OCI-LY7 (cell line): ENCODE measurements at regions not wholly inside any gene's neighbourhood (a gene's known extent, or its start where the extent isn't known, plus 50 kb on each side); places are given as distances from the start of the nearest gene placed in this dataset.
"Not testable (repeated sequence)": the region's sequence is repeated elsewhere in the genome, so short reads cannot be mapped to it uniquely, and the experiment has no call there.

ENCODE experiments used
- EZH2phosphoT487 ChIP-seq: fragments of 200-600 bp; sonication (generic); IDR thresholded peaks from 2 replicates; pipeline ENCODE4 v1.6.1; 2018; ENCODE audit warnings: low read depth, borderline replicate concordance, mild to moderate bottlenecking, mixed run types, antibody characterized with exemption, low read length, moderate library complexity, mixed read lengths
- TF ChIP-seq, protein P1 (sequence below): fragments of 200-600 bp; sonication (generic); conservative IDR thresholded peaks from 2 replicates; pipeline ENCODE4 v1.5.1; 2014; ENCODE audit warnings: mild to moderate bottlenecking, antibody characterized with exemption, low read length, moderate library complexity, mixed read lengths

DNA sequence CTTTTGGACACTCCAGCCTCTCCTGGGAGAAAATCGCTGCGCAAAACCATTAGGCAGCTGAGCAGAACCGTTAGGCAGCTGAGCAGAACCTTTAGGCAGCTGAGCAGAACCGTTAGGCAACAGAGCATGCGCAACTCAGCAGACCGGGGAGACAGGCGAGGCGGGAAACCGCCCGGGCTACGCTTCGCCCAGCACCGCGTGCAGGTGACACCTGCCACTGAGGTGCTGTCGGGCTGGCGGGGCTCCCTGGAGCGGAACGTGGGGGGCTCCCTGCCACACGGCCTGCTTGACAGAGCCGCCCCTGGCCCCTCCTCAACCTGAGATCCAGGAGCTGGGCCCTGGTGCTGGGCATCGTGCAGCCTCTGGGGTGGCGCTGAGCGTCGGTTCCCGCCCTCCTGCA is 360.3 kb downstream of the FOXD4L6 start:
- TF ChIP-seq, protein P1, sequence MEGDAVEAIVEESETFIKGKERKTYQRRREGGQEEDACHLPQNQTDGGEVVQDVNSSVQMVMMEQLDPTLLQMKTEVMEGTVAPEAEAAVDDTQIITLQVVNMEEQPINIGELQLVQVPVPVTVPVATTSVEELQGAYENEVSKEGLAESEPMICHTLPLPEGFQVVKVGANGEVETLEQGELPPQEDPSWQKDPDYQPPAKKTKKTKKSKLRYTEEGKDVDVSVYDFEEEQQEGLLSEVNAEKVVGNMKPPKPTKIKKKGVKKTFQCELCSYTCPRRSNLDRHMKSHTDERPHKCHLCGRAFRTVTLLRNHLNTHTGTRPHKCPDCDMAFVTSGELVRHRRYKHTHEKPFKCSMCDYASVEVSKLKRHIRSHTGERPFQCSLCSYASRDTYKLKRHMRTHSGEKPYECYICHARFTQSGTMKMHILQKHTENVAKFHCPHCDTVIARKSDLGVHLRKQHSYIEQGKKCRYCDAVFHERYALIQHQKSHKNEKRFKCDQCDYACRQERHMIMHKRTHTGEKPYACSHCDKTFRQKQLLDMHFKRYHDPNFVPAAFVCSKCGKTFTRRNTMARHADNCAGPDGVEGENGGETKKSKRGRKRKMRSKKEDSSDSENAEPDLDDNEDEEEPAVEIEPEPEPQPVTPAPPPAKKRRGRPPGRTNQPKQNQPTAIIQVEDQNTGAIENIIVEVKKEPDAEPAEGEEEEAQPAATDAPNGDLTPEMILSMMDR: not testable (repeated sequence)
- not testable (repeated sequence) for TF ChIP-seq EZH2phosphoT487
